HCT116 (cell line): ENCODE measurements at regions not wholly inside any gene's neighbourhood (a gene's known extent, or its start where the extent isn't known, plus 50 kb on each side); places are given as distances from the start of the nearest gene placed in this dataset.

ENCODE experiments used
- ATF3 ChIP-seq: IDR thresholded peaks from 2 replicates; pipeline ENCODE4 v1.6.1; 2012
- CTCF ChIP-seq, 3 experiments: fragments of 200-600 bp in 1 of 3; sonication (generic) in 1 of 3; IDR thresholded peaks in 2 of 3; conservative IDR thresholded peaks in 1 of 3; 2 replicates each; pipeline ENCODE4 v1.5.1; 2012 to 2017; ENCODE audit warnings: low read depth in 2 of 3, low read length in 2 of 3, antibody characterized with exemption in 1 of 3, borderline replicate concordance in 1 of 3, control low read depth in 1 of 3, mild to moderate bottlenecking in 1 of 3, mixed read lengths in 1 of 3, mixed run types in 1 of 3, moderate library complexity in 1 of 3; ENCODE audit not compliant: insufficient read depth in 1 of 3
- EGR1 ChIP-seq: IDR thresholded peaks from 2 replicates; pipeline ENCODE4 v1.6.1; 2012; ENCODE audit warnings: low read depth
- ELF1 ChIP-seq: IDR thresholded peaks from 2 replicates; pipeline ENCODE4 v1.6.1; 2012; ENCODE audit warnings: low read depth, borderline replicate concordance
- EZH2 ChIP-seq: fragments of 200-600 bp; sonication (generic); IDR thresholded peaks from 2 replicates; pipeline ENCODE4 v1.6.1; 2017; ENCODE audit warnings: antibody characterized with exemption, mixed run types
- EZH2phosphoT487 ChIP-seq: fragments of 200-600 bp; IDR thresholded peaks from 2 replicates; pipeline ENCODE4 v1.6.1; 2018; ENCODE audit warnings: antibody characterized with exemption, borderline replicate concordance
- MAX ChIP-seq: IDR thresholded peaks from 2 replicates; pipeline ENCODE4 v1.6.1; 2012
- POLR2A ChIP-seq: IDR thresholded peaks from 2 replicates; pipeline ENCODE4 v1.7.0; 2011; ENCODE audit warnings: borderline replicate concordance; ENCODE audit not compliant: insufficient read depth, insufficient read length; ENCODE audit errors: extremely low read depth
- SIN3A ChIP-seq: IDR thresholded peaks from 2 replicates; pipeline ENCODE4 v1.6.1; 2012; ENCODE audit warnings: low read depth
- TCF7L2 ChIP-seq: IDR thresholded peaks from 2 replicates; pipeline ENCODE4 v1.7.0; 2011; ENCODE audit warnings: borderline replicate concordance, inconsistent platforms; ENCODE audit not compliant: insufficient read depth, insufficient read length; ENCODE audit errors: extremely low read depth
- YY1 ChIP-seq: IDR thresholded peaks from 2 replicates; pipeline ENCODE4 v1.6.1; 2011; ENCODE audit warnings: low read length, low read depth, moderate library complexity, mild to moderate bottlenecking; ENCODE audit not compliant: insufficient replicate concordance; ENCODE audit errors: extremely low read depth
- ZBTB33 ChIP-seq: IDR thresholded peaks from 2 replicates; pipeline ENCODE4 v1.6.1; 2011; ENCODE audit warnings: mild to moderate bottlenecking, low read length, moderate library complexity; ENCODE audit not compliant: insufficient replicate concordance; ENCODE audit errors: extremely low read depth
- ZNF274 ChIP-seq: fragments of 200-500 bp; sonication (Bioruptor generic); IDR thresholded peaks from 2 replicates; pipeline ENCODE4 v1.6.1; 2014; ENCODE audit warnings: mild to moderate bottlenecking, low read depth, low read length, inconsistent platforms

DNA sequence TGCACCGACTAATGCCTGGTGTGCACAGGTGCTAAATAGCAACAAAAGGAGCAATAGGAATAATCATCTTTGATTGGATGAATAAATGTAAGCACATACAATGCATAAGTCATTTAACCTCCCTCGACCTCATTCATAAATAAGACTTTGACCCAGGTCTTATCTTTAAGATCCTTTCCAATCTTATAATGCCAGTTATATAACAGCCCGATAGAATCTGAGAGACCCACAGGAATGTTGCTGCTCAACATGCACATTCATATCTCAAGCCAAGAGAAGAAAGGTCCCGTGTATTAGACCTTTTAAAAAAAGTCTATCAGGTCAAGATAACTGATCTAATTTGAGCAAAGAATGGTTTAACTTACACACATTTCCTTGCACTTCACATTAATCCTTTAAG lies 146.8 kb upstream of the SOX9 start:
- no peak for TF ChIP-seq POLR2A
- TF ChIP-seq EGR1 = no peak
- no peak for TF ChIP-seq CTCF (IDR thresholded peaks at IDR 0.05 in 2 of 3, conservative IDR thresholded peaks at IDR 0.05 in 1 of 3; ENCODE audit: borderline replicate concordance in 1 of 3, insufficient read depth in 1 of 3, low read depth in 2 of 3, low read length in 2 of 3)
- no peak for TF ChIP-seq YY1
- no peak for TF ChIP-seq ELF1
- no peak for TF ChIP-seq SIN3A
- TF ChIP-seq EZH2phosphoT487 = no peak
- no peak for TF ChIP-seq MAX
- TF ChIP-seq TCF7L2 = no peak
- no peak for TF ChIP-seq ZBTB33
- TF ChIP-seq ZNF274 = no peak
- no peak for TF ChIP-seq EZH2
- TF ChIP-seq ATF3 = no peak
